Ascending aorta (tissue), 2 donors: ENCODE measurements at regions not wholly inside any gene's neighbourhood (a gene's known extent, or its start where the extent isn't known, plus 50 kb on each side); places are given as distances from the start of the nearest gene placed in this dataset.

ENCODE experiments used
- DNase-seq, 2 donors: peaks; one replicate each; pipeline ENCODE4 v3.0.0-alpha.2; 2019; ENCODE audit warnings: low spot score in 2 of 2
- H3K27ac ChIP-seq, 2 donors: fragments of 200-600 bp; sonication (generic); one replicate each; pipeline ENCODE4 v1.5.1; 2016 to 2017; ENCODE audit warnings: mild to moderate bottlenecking in 1 of 2
- H3K27me3 ChIP-seq: fragments of 200-600 bp; sonication (generic); one replicate; pipeline ENCODE4 v1.5.1; 2017
- H3K36me3 ChIP-seq, 2 donors: fragments of 200-600 bp; sonication (generic); one replicate each; pipeline ENCODE4 v1.5.1; 2016
- H3K4me1 ChIP-seq, 2 donors: fragments of 200-600 bp; sonication (generic); one replicate each; pipeline ENCODE4 v1.5.1; 2016 to 2017; ENCODE audit warnings: mild to moderate bottlenecking in 1 of 2
- H3K4me3 ChIP-seq, 2 donors: fragments of 200-600 bp; sonication (generic); one replicate each; pipeline ENCODE4 v1.5.1; 2016 to 2017; ENCODE audit warnings: mild to moderate bottlenecking in 1 of 2
- H3K9me3 ChIP-seq, 2 donors: fragments of 200-600 bp; sonication (generic); one replicate each; pipeline ENCODE4 v1.5.1; 2016
- intact Hi-C: fragments of 100-400 bp; cut with DNase I; formaldehyde crosslinking; loops from one replicate; pipeline ENCODE4 v1.15.1; 2023
- TF ChIP-seq, protein P1 (sequence below), 3 experiments: fragments of 200-600 bp in 2 of 3; fragments of 450-650 bp in 1 of 3; sonication (generic) in 2 of 3; IDR thresholded peaks; one replicate each; pipeline ENCODE4 v1.5.1; 2016 to 2019; ENCODE audit warnings: antibody characterized with exemption in 3 of 3, mild to moderate bottlenecking in 1 of 3, moderate library complexity in 1 of 3

DNA sequence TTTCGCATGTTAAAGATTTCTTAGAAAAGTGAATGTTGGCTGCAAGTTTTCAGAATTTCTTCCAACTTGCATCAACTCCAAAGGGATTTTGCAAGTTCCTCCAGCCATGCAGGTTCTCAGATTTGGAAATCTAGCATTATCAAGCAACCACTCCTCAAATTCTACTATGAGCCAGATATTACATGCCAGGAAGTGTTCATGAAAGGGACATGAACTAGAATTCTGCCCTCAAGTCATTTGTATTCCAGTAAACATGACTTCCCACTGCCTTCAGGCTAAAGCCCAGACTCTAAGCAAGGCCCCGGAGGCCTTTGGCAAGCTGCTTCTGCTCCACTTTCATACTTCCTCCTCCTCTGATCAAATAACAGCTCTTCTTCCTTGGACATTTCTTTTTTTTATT lies 111.3 kb upstream of the PAPPA start:
- Histone ChIP-seq H3K9me3 (no peaks in the 10 kb centered on the region), H3K27ac (no peak overlapping the region), H3K4me3 (no peak overlapping the region), H3K27me3 (no peaks in the 10 kb centered on the region), H3K4me1 (no peaks in the 10 kb centered on the region), H3K36me3 (no peaks in the 10 kb centered on the region)
- TF ChIP-seq, protein P1, sequence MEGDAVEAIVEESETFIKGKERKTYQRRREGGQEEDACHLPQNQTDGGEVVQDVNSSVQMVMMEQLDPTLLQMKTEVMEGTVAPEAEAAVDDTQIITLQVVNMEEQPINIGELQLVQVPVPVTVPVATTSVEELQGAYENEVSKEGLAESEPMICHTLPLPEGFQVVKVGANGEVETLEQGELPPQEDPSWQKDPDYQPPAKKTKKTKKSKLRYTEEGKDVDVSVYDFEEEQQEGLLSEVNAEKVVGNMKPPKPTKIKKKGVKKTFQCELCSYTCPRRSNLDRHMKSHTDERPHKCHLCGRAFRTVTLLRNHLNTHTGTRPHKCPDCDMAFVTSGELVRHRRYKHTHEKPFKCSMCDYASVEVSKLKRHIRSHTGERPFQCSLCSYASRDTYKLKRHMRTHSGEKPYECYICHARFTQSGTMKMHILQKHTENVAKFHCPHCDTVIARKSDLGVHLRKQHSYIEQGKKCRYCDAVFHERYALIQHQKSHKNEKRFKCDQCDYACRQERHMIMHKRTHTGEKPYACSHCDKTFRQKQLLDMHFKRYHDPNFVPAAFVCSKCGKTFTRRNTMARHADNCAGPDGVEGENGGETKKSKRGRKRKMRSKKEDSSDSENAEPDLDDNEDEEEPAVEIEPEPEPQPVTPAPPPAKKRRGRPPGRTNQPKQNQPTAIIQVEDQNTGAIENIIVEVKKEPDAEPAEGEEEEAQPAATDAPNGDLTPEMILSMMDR (IDR thresholded peaks at IDR 0.05): no peak
- intact Hi-C loops: no loop called here
- no peak for DNase-seq

DNA sequence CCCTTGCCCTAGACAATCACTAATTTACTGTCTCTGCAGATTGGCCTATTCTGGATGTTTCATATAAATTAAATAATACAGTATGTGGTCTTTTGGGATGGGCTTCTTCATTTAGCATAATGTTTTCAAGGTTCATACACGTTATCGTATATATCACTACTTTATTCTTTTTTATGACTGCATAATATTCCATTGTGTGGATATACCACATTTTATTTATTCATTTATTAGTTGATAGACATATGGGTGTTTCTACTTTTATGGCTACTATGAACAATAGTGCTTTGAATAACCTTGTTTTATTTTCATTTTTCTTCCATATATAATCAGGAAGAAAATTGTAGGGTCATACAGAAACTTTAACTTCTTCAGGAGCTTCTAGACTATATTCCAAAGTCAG lies 108.5 kb upstream of the PAPPA start:
- TF ChIP-seq, protein P1 (IDR thresholded peaks at IDR 0.05): no peak
- DNase-seq: no peak
- no peak overlapping the region for H3K27ac ChIP-seq
- no peaks in the 10 kb centered on the region for H3K4me1 ChIP-seq
- no peaks in the 10 kb centered on the region for H3K36me3 ChIP-seq
- H3K4me3 ChIP-seq: no peak overlapping the region
- H3K27me3 ChIP-seq: no peaks in the 10 kb centered on the region
- H3K9me3 ChIP-seq: no peaks in the 10 kb centered on the region
- intact Hi-C loops: no loop called here

DNA sequence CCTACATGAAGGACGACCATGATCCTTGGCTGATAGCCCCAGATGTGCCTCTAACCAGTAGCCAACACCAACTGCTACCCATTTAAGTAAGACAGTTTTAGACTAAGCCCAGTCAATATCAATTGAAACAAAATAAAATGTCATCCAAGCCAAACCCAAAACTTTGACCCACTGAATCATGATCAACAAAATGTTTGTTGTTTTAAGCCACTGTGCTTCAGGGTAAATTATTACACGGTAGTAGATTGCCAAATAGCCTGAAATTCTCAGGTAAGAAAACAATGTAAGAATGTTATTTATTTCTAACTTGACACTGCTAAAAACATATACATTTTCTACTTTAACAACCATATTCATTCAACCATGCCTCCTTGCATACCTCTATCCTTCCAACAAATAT lies 105.5 kb upstream of the PAPPA start:
- intact Hi-C loops: no loop called here
- TF ChIP-seq, protein P1 (IDR thresholded peaks at IDR 0.05): no peak
- Histone ChIP-seq H3K4me3 (no peak overlapping the region), H3K9me3 (no peaks in the 10 kb centered on the region), H3K27ac (no peak overlapping the region), H3K27me3 (no peaks in the 10 kb centered on the region), H3K36me3 (no peaks in the 10 kb centered on the region), H3K4me1 (no peaks in the 10 kb centered on the region)
- DNase-seq: no peak

DNA sequence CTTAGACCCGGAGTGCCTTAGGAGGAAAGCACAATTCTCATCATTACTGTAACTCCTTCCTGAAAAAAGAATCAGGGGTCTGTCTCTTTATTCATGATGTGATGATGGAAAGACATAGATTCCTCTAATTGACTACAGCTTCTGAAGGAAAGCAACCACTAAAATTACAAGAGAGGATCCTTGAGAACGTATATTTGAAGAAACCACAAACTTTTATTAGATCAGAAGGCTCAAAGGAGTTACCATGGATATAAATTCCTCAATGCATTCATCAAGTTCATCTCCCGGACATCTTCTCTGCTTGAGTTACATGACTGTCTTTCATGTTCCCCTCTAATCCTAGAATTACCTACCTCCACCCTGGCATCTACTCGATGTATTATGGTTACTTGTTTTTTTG lies 104.1 kb upstream of the PAPPA start:
- no peaks in the 10 kb centered on the region for H3K9me3 ChIP-seq
- intact Hi-C loops: no loop called here
- TF ChIP-seq, protein P1 (IDR thresholded peaks at IDR 0.05): no peak
- H3K36me3 ChIP-seq: no peaks in the 10 kb centered on the region
- no peak overlapping the region for H3K27ac ChIP-seq
- no peak for DNase-seq
- no peaks in the 10 kb centered on the region for H3K4me1 ChIP-seq
- no peaks in the 10 kb centered on the region for H3K27me3 ChIP-seq
- H3K4me3 ChIP-seq: no peak overlapping the region

DNA sequence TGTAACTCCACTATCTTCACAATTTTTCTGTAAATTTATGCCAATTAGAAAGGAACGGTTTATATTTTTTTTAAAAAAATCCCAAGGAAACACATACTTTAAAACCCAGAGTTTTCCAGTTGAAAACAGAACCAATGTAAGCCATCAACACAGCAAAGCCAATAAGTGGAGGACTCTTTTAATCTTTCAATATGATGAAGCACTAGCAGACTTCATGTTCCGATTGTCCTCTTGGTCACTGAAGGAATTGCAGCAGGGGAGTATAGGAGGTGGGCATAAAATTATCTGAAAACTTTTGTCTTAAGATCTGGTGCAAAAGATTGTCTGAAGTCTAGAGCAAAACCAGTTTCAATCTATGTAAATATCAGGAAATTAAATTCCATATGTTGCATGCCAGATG lies 102.1 kb upstream of the PAPPA start:
- intact Hi-C loops: no loop called here
- no peaks in the 10 kb centered on the region for H3K27me3 ChIP-seq
- H3K9me3 ChIP-seq: no peaks in the 10 kb centered on the region
- H3K27ac ChIP-seq: no peak overlapping the region
- no peaks in the 10 kb centered on the region for H3K36me3 ChIP-seq
- no peaks in the 10 kb centered on the region for H3K4me1 ChIP-seq
- H3K4me3 ChIP-seq: no peak overlapping the region
- DNase-seq: no peak
- TF ChIP-seq, protein P1 (IDR thresholded peaks at IDR 0.05): no peak

DNA sequence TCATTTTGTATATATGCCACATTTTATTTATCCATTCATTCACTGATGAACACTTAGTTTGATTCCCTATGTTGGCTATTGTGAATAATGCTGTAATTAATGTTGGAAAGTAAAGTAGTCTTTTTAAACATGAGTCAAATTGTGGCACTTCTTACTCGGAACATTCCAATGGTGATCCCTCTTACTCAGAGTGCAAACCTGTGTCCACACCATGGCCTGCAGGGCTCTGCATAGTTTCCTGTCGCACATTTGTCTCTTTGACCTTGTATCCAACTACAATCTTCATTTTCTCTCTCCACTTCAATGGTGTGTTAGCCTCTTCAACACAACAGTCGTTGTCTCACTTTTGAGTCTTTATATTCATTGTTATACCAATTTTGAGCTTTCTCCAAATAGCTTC lies 98.1 kb upstream of the PAPPA start:
- Histone ChIP-seq H3K36me3 (no peaks in the 10 kb centered on the region), H3K27me3 (no peaks in the 10 kb centered on the region), H3K4me1 (no peaks in the 10 kb centered on the region), H3K27ac (no peak overlapping the region), H3K4me3 (no peak overlapping the region), H3K9me3 (no peaks in the 10 kb centered on the region)
- intact Hi-C loops: no loop called here
- TF ChIP-seq, protein P1 (IDR thresholded peaks at IDR 0.05): no peak
- no peak for DNase-seq
